GM12875 (cell line): ENCODE measurements at regions not wholly inside any gene's neighbourhood (a gene's known extent, or its start where the extent isn't known, plus 50 kb on each side); places are given as distances from the start of the nearest gene placed in this dataset.

ENCODE experiments used
- H3K4me3 ChIP-seq: one replicate; pipeline ENCODE4 v1.5.1; 2011; ENCODE audit warnings: low read depth, low read length, control low read depth
- CTCF ChIP-seq: IDR thresholded peaks from 2 replicates; pipeline ENCODE4 v1.5.1; 2011; ENCODE audit warnings: low read depth, mild to moderate bottlenecking, control low read depth, inconsistent platforms, low read length, moderate library complexity, borderline replicate concordance; ENCODE audit not compliant: insufficient read depth

- no peak overlapping the region for H3K4me3 ChIP-seq
- TF ChIP-seq CTCF = no peak
Measured at GRCh38 chr2:7207631-7208030, 290.4 kb downstream of the RNF144A start.

GRCh38 chr2:7209757-7210555, 292.7 kb downstream of the RNF144A start:
- H3K4me3 ChIP-seq = no peak overlapping the region
- no peak for TF ChIP-seq CTCF

GRCh38 chr2:7210712-7211111, 293.5 kb downstream of the RNF144A start:
- no peak for TF ChIP-seq CTCF
- H3K4me3 ChIP-seq = no peak overlapping the region

GRCh38 chr2:7225848-7226247, 308.6 kb downstream of the RNF144A start:
- no peak for TF ChIP-seq CTCF
- H3K4me3 ChIP-seq = no peak overlapping the region

- TF ChIP-seq CTCF = no peak
- no peak overlapping the region for H3K4me3 ChIP-seq
Measured at GRCh38 chr2:7226501-7226900, 309.3 kb downstream of the RNF144A start.

GRCh38 chr2:7233126-7233525, 315.9 kb downstream of the RNF144A start:
- H3K4me3 ChIP-seq = no peak overlapping the region
- TF ChIP-seq CTCF = no peak

- H3K4me3 ChIP-seq = no peak overlapping the region
Measured at GRCh38 chr2:7237466-7237865, 320.3 kb downstream of the RNF144A start.

More at GRCh38 chr2:7237466-7237865, 320.3 kb downstream of the RNF144A start:
- no peak for TF ChIP-seq CTCF
